HG02588 (cell line): ENCODE measurements at regions not wholly inside any gene's neighbourhood (a gene's known extent, or its start where the extent isn't known, plus 50 kb on each side); places are given as distances from the start of the nearest gene placed in this dataset.
A peak's percentile ranks its signal among the peaks of the same experiment; 100 is the strongest.

Experiments
- ATAC-seq: cut with Tn5 transposase; IDR thresholded peaks from one replicate; pipeline ENCODE4 v1.9.1; 2021; ENCODE audit warnings: mild to moderate bottlenecking, moderate library complexity; ENCODE audit not compliant: unreplicated experiment

DNA sequence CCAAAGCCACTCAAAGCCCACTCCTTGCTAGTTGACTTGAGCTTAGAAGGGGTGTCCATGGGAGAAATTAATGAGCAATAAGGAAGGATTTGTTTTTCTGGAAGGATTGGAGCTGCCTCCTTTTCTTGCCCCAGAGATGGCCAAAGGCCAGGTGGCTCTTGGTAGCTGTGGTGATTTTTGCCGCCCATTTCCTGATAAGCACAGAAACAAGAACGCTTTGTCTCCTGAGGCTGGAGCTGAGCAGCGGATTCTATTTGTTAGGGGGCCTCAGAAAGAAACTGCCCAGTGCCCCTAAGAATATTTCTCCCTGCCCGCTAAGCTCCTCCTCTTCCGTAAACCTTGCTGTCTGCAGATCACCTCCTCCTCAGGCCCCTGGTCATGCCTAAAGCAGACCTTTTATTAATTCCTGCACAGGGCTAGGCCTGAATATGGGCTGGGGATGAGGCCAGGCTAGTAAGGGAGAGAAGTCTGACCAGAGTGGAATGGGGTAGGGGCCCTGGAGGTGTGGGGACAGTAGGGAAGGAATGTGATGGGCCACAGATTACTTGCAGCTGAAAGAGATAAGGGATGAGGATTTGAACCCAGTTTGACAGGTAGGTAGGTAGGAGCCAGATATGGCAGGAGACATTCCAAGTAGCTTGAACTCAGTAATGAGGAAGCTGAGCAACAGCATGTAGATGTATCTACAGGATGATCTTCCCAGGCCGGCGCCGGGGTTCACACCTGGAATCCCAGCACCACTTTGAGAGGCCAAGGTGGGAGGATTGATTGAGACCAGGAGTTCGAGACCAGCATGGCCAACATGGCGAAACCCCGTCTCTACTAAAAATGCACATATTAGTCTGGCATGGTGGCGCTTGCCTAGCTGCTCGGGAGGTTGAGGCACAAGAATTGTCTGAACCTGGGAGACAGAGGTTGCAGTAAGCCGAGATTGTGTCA, 71.2 kb upstream of the NAA20 start:
- no peak for ATAC-seq

DNA sequence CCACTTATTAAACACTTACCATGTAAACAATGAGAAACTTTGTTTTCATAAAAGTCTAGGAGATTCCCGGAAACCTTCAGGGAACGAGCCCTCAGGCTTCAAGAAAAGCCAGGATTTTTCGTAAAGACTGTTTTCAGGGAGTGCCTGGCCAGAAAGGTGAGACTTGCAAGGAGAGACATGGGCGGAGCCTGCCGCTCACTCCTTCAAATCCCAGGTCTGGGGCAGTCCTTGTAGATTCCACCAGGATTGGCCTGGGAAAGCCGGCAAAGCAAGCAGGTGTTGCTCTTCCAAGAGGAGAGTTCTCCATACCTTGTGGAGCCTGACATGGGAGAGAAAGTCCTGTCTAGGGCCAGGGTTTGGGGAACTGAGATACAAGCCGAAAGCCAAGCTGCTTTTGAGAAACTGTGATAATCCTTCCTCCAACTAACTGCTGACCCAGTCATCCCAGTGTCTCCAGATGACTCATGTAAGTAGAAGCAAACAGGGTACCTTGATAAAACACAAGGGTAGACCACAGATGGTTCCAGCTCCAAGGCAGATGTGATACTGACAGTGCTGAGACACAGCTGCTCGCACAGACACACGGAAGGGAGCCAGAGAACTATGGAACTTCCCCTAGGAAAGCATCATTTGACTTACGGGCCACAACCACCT, 69.4 kb upstream of the NAA20 start:
- ATAC-seq: peak; percentile 65

DNA sequence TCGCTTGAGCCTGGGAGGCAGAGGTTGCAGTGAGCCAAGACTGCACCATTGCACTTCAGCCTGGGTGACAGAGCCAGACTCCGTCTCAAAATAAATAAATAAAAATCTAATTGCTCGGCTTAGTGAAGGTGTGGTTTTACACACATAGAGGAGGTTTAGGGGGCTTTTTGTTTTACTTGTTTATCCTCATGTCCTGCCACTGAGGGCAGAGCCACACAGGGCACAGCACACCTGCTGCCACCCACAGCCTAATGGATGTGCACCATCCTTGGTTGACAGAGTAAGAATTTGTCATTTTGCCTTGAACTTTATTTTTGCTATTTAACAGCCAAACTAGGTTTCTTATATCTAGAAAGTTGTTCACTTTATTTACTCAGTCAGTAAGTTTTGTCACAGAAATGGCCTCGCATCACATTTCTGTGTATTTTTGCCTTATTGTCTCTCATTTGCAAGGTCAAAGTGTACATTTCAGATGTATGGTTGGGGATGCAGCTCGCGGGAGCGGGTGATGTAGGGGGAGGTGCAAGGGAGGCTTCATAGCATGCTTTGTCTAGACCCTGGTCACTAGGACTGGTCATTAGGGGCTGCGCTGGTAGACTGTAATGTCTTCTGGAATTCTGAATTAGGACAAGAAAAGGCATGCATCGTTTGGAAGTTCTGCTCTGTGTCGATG, 67.8 kb upstream of the NAA20 start:
- no peak for ATAC-seq

DNA sequence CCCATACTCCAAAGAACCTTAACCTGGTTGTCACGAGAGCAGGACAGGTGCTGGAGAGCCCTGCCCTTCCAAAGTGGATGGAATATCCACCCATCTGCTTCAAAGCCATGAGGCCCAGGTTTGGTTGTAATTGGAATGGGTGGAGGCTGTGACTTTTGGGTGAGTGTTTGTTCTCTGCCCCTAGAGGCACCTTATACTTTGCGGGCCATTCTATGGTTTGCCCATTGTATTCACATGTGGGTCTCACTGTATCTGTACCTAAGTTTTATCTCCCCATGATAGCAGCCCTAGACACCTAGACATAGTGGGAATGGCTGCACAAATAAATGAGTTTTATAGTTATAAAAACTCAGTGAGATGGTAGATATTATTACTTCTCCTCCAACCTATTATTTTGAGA, 67.1 kb upstream of the NAA20 start:
- no peak for ATAC-seq

DNA sequence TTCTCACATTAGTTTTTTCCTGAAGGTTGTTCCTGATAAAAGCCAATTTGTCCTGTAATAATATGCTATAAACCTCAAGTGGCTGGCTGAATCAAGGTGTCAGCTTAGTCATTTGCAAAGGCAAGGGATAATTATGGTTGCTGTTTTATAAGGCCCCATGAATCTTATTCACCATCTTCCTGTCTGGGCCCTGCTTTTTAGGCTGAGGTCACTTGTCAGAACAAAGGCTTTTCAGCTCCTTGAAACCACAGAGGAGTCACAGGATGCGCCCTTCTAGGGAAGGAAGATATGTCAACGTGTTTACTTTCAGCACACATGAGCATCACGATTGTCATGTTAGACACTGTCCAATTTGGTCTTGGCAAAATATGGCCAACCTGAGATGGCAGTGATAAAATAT, 64.8 kb upstream of the NAA20 start:
- ATAC-seq: no peak

DNA sequence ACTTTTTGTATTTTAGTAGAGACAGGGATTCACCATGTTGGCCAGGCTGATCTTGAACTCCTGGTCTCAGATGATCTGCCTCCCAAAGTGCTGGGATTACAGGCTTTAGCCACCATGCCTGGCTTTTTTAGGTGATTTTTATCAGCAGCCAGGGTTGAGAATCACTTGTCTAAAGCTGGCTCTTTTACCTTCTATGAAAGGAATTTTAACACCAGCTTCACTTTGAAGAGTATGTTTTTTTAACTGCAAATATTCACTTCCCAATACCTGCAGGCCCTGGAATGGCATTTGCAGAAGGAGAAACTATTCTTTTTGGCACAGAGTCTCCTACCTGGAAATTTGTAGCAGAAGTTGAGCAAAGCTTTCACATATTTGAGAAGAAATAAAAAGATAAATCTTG, 63.6 kb upstream of the NAA20 start:
- no peak for ATAC-seq

DNA sequence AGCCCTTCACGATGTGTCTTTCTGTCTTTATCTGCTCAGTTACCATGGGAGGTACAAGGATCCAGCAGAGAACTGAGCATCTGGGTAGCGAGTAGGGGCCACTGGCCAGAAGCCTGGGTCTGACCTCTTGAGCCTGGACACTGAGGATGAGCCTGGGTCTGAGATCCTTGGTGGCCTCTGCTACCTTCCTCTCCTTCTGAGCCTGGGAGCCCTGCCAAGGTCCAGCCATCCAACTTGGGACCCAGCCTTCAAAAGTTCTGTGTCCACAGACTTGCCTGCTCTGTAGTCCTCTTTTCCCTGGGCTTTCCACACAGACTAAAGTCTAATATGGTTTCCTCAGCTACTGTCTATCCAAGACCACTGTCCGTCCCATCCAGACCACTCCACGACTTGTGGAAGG, 60.2 kb upstream of the NAA20 start:
- ATAC-seq: no peak

DNA sequence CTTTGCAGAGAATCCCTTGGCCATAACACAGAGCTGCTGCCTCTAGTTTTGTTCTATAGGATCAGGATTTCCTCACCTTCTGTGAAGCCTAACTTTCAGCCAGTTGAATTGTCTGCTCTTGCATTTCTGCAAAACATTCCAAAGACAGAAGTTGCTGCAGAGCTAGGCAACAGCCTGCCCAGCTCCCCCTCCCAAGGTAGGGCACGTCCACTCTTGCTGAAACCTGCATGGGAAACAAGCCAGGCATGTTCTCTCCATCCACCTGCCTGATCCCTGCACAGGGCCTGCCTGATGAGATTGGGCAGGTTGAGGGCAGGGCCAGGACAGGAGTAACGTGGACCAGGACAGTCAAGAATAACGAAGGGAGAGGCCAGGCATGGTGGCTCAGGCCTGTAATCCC, 58.9 kb upstream of the NAA20 start:
- ATAC-seq: no peak

DNA sequence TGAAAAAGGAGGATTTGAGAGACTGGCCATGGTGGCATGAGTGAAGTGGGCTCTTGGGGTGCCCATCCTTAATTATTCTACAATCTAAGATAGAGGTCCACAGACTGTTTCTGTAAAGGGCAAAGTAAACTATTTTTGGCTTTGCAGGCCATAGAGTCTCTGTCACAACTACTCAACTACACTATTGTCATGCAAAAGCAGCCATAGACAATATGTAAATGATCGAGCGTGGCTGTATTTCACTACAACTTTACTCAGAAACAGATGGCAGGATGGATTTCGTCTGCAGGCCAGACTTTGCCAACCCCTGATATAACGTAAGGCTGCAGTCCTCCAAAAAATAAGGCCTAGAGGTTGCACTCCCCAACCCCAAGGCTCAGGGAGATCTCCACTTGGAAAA, 58.2 kb upstream of the NAA20 start:
- ATAC-seq: no peak

DNA sequence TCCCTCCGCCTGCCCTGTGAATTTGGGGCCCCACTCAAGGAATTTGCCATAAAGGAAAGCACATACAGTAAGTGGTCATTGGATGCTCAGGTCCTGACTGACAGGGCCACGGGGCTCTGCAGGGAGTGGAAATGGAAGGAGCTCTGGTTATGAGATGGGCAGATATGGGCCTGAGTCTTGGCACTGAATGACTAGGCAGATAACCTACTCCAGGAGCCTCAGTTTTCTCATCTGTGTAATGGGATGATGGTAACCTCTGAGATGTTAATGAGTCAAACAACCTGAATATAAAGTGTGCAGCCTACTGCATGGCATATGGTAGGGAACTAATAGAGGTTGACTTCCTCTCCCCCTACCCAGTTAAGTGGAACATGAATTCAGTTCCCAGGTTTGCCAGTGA, 56.4 kb upstream of the NAA20 start:
- no peak for ATAC-seq

DNA sequence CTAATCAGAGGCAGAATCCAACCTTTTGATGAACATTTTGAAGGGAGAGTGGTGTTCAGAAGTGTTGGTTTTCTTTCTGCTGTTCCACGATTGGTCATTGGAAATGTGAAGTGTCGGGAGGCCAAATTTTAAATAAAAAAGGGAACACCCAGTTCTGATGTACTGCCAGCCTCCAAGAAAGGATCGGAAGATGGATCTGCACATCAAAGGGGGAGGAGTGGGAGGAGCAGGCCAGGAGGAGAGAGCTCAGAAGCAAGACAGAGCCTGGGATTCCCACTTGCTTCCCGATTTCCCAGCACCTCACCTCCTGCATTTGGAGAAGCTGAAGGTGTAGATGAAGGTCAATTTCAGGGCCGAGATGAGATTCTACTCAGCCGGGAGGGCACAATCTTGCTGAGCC, 55.9 kb upstream of the NAA20 start:
- ATAC-seq: no peak

DNA sequence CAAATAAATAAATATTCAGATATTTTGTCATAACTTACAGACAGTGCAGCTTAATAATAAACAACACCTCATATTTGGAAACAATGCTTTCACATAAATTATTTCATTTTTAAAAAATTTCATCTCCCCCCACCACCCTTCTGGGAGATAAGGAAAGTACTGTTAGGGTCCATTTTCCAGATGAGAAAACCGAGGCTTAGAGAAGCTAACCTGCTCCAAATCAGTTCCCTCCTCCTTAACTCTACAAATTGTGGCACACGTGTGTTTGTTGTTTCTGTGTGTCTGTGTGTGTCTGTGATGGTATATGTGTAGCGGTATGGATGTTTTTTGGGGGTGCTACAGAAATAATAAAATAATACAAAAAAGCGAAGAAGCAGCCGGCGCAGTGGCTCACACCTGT, 54.2 kb upstream of the NAA20 start:
- ATAC-seq: no peak

DNA sequence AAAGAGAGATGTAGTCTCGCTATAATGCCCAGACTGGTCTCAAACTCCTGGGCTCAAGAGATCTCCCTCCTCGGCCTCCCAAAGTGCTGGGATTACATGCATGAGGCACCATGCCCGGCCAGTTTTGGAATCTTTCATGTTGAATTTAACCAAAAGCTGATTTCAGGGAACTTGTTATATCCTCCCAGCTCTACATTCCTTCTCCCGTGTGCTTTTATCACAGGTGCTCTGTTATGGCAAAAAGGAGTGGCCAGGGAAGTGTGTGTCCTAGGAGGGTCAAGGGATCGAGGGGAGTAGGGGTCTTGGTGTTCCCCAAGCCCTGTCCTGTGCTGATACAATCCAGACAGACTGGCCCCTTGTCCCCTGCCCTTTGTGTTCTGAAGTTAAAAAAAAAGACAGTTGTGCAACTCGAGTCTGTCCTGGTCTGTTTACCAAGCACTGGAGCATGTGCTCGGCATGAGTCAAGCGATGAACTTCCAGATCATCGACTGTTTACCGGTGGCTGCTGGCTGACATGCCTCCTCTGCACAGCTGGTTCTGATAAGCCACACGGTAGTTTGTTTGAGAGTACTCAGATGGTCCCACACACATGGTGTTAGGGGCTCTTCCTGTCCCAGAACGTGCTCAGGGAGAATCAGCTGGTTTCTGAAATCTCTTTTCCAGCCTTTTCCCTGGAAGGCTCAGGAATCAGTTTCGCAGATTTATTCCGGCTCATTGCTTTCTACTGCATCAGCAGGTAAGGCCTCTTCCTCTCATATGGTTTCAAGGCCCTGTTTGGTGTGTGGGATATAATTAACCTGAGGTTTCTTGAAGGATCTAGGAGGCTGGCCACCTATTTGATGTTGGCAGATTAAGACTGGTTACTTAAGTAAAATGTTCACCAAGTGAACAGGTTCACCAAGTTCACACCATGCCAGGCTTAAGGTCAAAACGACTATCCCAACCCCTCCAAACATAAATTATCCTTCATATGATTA, 52.6 kb upstream of the NAA20 start:
- ATAC-seq: no peak

DNA sequence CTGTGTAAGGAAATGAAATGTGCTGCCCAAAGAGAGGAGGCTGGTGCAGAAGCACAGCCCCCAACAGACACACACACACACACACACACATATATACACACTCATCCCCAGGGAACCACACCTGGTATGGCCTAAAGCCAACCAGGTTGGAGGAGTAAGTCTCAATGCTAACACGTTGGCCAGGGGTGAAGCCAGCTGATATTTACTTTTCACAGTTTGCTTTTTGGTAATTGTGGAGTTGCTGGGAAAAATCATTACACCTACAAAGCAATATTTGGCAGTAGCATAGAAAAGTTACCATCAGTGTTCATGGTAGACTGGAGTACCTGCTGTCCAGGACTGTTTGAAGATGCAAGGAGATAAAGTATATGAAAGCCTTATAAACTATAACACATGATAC, 50.3 kb upstream of the NAA20 start:
- no peak for ATAC-seq
